GM18861 (cell line): ENCODE measurements at regions not wholly inside any gene's neighbourhood (a gene's known extent, or its start where the extent isn't known, plus 50 kb on each side); places are given as distances from the start of the nearest gene placed in this dataset.
A peak's percentile ranks its signal among the peaks of the same experiment; 100 is the strongest.

Experiments
- ATAC-seq: cut with Tn5 transposase; IDR thresholded peaks from one replicate; pipeline ENCODE4 v1.9.1; 2021; ENCODE audit not compliant: unreplicated experiment

GRCh38 chr6:6704103-6705060 lies 115.9 kb downstream of the LY86 start:
- ATAC-seq: no peak

GRCh38 chr6:6705061-6705425 lies 116.5 kb downstream of the LY86 start:
- ATAC-seq: no peak

- ATAC-seq: no peak
These were observed 117.6 kb downstream of the LY86 start for GRCh38 chr6:6705915-6706675.

GRCh38 chr6:6707143-6707542 lies 118.6 kb downstream of the LY86 start:
- no peak for ATAC-seq

GRCh38 chr6:6709106-6709505 lies 120.6 kb downstream of the LY86 start:
- ATAC-seq: no peak

- ATAC-seq: peak; percentile 6
These were observed 122.7 kb downstream of the LY86 start for GRCh38 chr6:6711031-6711785.

- peak; percentile 43 for ATAC-seq
These were observed 123.4 kb downstream of the LY86 start for GRCh38 chr6:6711832-6712448.

- ATAC-seq: no peak
These were observed 124.2 kb downstream of the LY86 start for GRCh38 chr6:6712449-6713403.

GRCh38 chr6:6713657-6714056 lies 125.1 kb downstream of the LY86 start:
- ATAC-seq: no peak

- no peak for ATAC-seq
These were observed 125.8 kb downstream of the LY86 start for GRCh38 chr6:6714118-6714897.

- no peak for ATAC-seq
These were observed 126.4 kb downstream of the LY86 start for GRCh38 chr6:6714953-6715352.

- no peak for ATAC-seq
These were observed 126.9 kb downstream of the LY86 start for GRCh38 chr6:6715465-6715864.

- ATAC-seq: no peak
These were observed 128.7 kb downstream of the LY86 start for GRCh38 chr6:6716998-6717763.

GRCh38 chr6:6717953-6718352 lies 129.4 kb downstream of the LY86 start:
- no peak for ATAC-seq

- no peak for ATAC-seq
These were observed 133.1 kb downstream of the LY86 start for GRCh38 chr6:6721606-6722005.

- ATAC-seq: no peak
These were observed 133.7 kb downstream of the LY86 start for GRCh38 chr6:6722195-6722594.

- ATAC-seq: no peak
These were observed 134.8 kb downstream of the LY86 start for GRCh38 chr6:6723361-6723760.

GRCh38 chr6:6723921-6724538 lies 135.5 kb downstream of the LY86 start:
- ATAC-seq: no peak
